IMR-90 (cell line): ENCODE measurements at regions not wholly inside any gene's neighbourhood (a gene's known extent, or its start where the extent isn't known, plus 50 kb on each side); places are given as distances from the start of the nearest gene placed in this dataset.

Experiments used
- ATAC-seq: fragments of 200-7000 bp; cut with Tn5 transposase; 2 replicates; pipeline ENCODE4 v1.9.1; 2020; ENCODE audit warnings: low read depth, mild to moderate bottlenecking, moderate library complexity
- BruUV-seq: library from RNA; stranded (reverse); fragments of 400-500 nt; replicated peaks from 2 replicates; lab custom pipeline; 2021; lab: Mats Ljungman, UMichigan
- CTCF ChIA-PET: fragments of 300-600 bp; formaldehyde crosslinking; extraction: SDS; loops from one replicate; lab custom pipeline; 2021; ENCODE audit warnings: antibody characterized with exemption; lab: Yijun Ruan, JAX
- POLR2A ChIA-PET: fragments of 300-600 bp; sonication (Branson Sonifier 250); formaldehyde crosslinking; loops from one replicate; lab custom pipeline; 2022; ENCODE audit warnings: antibody characterized with exemption; ENCODE audit not compliant: unreplicated experiment; lab: Charles Lee
- DNase-seq: peaks from one replicate; pipeline ENCODE4 v3.0.0; 2013
- H2AFZ ChIP-seq: replicated peaks from 2 replicates; pipeline ENCODE3; 2013; ENCODE audit warnings: low read length, mild to moderate bottlenecking; ENCODE audit not compliant: poor library complexity
- H2AK5ac ChIP-seq: 2 replicates; pipeline ENCODE4 v1.6.1; 2013; ENCODE audit warnings: low read depth, low read length, inconsistent platforms
- H2AK9ac ChIP-seq: replicated peaks from 2 replicates; pipeline ENCODE3; 2013; ENCODE audit warnings: mild to moderate bottlenecking, low read depth, low read length, moderate library complexity; ENCODE audit not compliant: poor library complexity
- H2BK120ac ChIP-seq: 2 replicates; pipeline ENCODE4 v1.6.1; 2013; ENCODE audit warnings: low read depth, low read length, inconsistent platforms
- H2BK15ac ChIP-seq: 3 replicates; pipeline ENCODE4 v1.6.1; 2013; ENCODE audit warnings: low read depth, low read length, inconsistent platforms
- H2BK20ac ChIP-seq: 2 replicates; pipeline ENCODE4 v1.6.1; 2013; ENCODE audit warnings: low read depth, mild to moderate bottlenecking, inconsistent platforms, low read length, moderate library complexity
- H2BK5ac ChIP-seq: 2 replicates; pipeline ENCODE4 v1.6.1; 2013; ENCODE audit warnings: mild to moderate bottlenecking, low read depth, low read length, inconsistent platforms; ENCODE audit not compliant: poor library complexity, severe bottlenecking
- H3K14ac ChIP-seq: replicated peaks from 2 replicates; pipeline ENCODE4 v1.6.1; 2013; ENCODE audit warnings: low read depth, low read length, inconsistent platforms
- H3K18ac ChIP-seq: 2 replicates; pipeline ENCODE4 v1.6.1; 2013; ENCODE audit warnings: low read depth, low read length, control low read depth
- H3K23ac ChIP-seq: 2 replicates; pipeline ENCODE4 v1.6.1; 2013; ENCODE audit warnings: low read depth, low read length, inconsistent platforms
- H3K27ac ChIP-seq: 2 replicates; pipeline ENCODE4 v1.5.1; 2013; ENCODE audit warnings: mild to moderate bottlenecking, control low read depth, low read length; ENCODE audit not compliant: insufficient read depth
- H3K27me3 ChIP-seq: 2 replicates; pipeline ENCODE4 v1.6.1; 2013; ENCODE audit warnings: low read length; ENCODE audit not compliant: control insufficient read depth, insufficient read depth
- H3K36me3 ChIP-seq: 2 replicates; pipeline ENCODE4 v1.6.1; 2013; ENCODE audit warnings: low read length, mixed read lengths; ENCODE audit not compliant: control insufficient read depth, insufficient read depth
- H3K4ac ChIP-seq: 2 replicates; pipeline ENCODE4 v1.6.1; 2013; ENCODE audit warnings: low read depth, low read length, inconsistent platforms
- H3K4me1 ChIP-seq: 2 replicates; pipeline ENCODE4 v1.6.1; 2013; ENCODE audit warnings: low read length, mixed read lengths; ENCODE audit not compliant: control insufficient read depth, insufficient read depth
- H3K4me2 ChIP-seq: 2 replicates; pipeline ENCODE4 v1.6.1; 2013; ENCODE audit warnings: low read depth, mild to moderate bottlenecking, control low read depth, low read length, moderate library complexity
- H3K4me3 ChIP-seq: 2 replicates; pipeline ENCODE4 v1.5.1; 2013; ENCODE audit warnings: low read depth, mild to moderate bottlenecking, control low read depth, low read length, moderate library complexity; ENCODE audit not compliant: insufficient read depth
- H3K56ac ChIP-seq: 2 replicates; pipeline ENCODE4 v1.6.1; 2013; ENCODE audit warnings: low read length, inconsistent platforms; ENCODE audit not compliant: insufficient read depth; ENCODE audit errors: extremely low read depth
- H3K79me1 ChIP-seq, 2 experiments: 2 replicates each; pipeline ENCODE4 v1.6.1; 2013; ENCODE audit warnings: low read length in 2 of 2, inconsistent platforms in 1 of 2, low read depth in 1 of 2
- H3K9ac ChIP-seq: 2 replicates; pipeline ENCODE4 v1.6.1; 2013; ENCODE audit warnings: low read depth, low read length, control low read depth
- H3K9me1 ChIP-seq: 2 replicates; pipeline ENCODE4 v1.6.1; 2013; ENCODE audit warnings: low read length, inconsistent platforms; ENCODE audit not compliant: insufficient read depth
- H3K9me3 ChIP-seq: 2 replicates; pipeline ENCODE4 v1.6.1; 2013; ENCODE audit warnings: low read length; ENCODE audit not compliant: control insufficient read depth, insufficient read depth
- H4K20me1 ChIP-seq: 2 replicates; pipeline ENCODE4 v1.6.1; 2013; ENCODE audit warnings: low read length, inconsistent platforms; ENCODE audit not compliant: insufficient read depth
- H4K5ac ChIP-seq: 2 replicates; pipeline ENCODE4 v1.6.1; 2013; ENCODE audit warnings: mild to moderate bottlenecking, low read depth, low read length, control low read depth
- H4K8ac ChIP-seq, 2 experiments: 2 replicates each; pipeline ENCODE4 v1.6.1; 2013; ENCODE audit warnings: low read depth in 2 of 2, low read length in 2 of 2, control low read depth in 1 of 2, inconsistent platforms in 1 of 2
- H4K91ac ChIP-seq: 2 replicates; pipeline ENCODE4 v1.6.1; 2013; ENCODE audit warnings: low read depth, low read length, inconsistent platforms; ENCODE audit not compliant: insufficient read depth
- NFE2L2 ChIP-seq: fragments of 150-350 bp; IDR thresholded peaks from 2 replicates; pipeline ENCODE4 v1.6.1; 2016; ENCODE audit warnings: low read depth, mild to moderate bottlenecking, low read length
- WGBS, 2 experiments: methylation state at CpG; one replicate each; pipeline versions ENCODE4 v1.1.5 to v1.1.7; 2013; ENCODE audit warnings: missing lambda C conversion rate in 2 of 2; ENCODE audit not compliant: insufficient read length in 1 of 2; ENCODE audit errors: extremely low coverage in 2 of 2; 5-methylcytosine and 5-hydroxymethylcytosine counted together
- dilution Hi-C: fragments of 300-500 bp; cut with HindIII; formaldehyde crosslinking; loops from one replicate; pipeline ENCODE4 v1.14.3; 2018; ENCODE audit warnings: low sequenced_read_pairs; ENCODE audit not compliant: unreplicated experiment
- in situ Hi-C: fragments of 300-500 bp; cut with MboI; formaldehyde crosslinking; loops from 3 replicates; pipeline ENCODE4 v1.14.3; 2019; ENCODE audit warnings: low sequenced_read_pairs, inconsistent platforms, mixed read lengths
- intact Hi-C: fragments of 100-400 bp; cut with micrococcal nuclease; formaldehyde crosslinking; loops from 2 replicates; pipeline ENCODE4 v1.10.0; 2022

DNA sequence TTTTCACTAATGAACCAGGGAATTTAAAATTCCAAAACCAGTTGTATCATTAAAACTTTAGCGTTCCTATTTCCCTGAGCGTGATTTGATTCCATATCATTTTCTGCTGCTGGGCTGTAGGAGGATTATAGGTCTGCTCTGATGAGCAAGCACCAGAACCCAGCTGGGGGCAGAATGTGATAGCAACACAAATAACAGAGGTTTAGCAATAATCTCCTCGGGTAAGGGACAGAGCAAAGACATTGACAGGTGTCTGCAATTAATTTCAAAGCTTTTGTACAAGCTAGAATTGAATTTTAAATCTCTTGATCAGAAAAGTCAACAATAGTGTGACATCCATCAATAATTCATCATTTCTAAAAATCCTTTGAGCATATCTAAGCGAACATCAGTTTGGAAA is 163.4 kb upstream of the RAP2B start:
- no peak for ATAC-seq
- H4K91ac ChIP-seq, result no peak overlapping the region
- no peaks in the 10 kb centered on the region for H4K20me1 ChIP-seq
- H4K8ac ChIP-seq, result no peak overlapping the region
- no peak overlapping the region for H3K23ac ChIP-seq
- no peak overlapping the region for H3K14ac ChIP-seq
- BruUV-seq, result no TSS peak
- POLR2A ChIA-PET, result no interaction called here
- H2BK120ac ChIP-seq, result no peak overlapping the region
- H3K27me3 ChIP-seq, result no peaks in the 10 kb centered on the region
- CTCF ChIA-PET, result no interaction called here
- WGBS, 2 experiments, result no CpG with 5 or more reads among the region's 4 CpGs
- H2AK9ac ChIP-seq, result no peak overlapping the region
- no peaks in the 10 kb centered on the region for H3K36me3 ChIP-seq
- H2BK15ac ChIP-seq, result no peak overlapping the region
- no peak overlapping the region for H2AFZ ChIP-seq
- intact Hi-C loops (no loop called here), in situ Hi-C loops (no loop called here), dilution Hi-C loops (no loop called here)
- DNase-seq, result no peak
- no peak overlapping the region for H3K18ac ChIP-seq
- no peaks in the 10 kb centered on the region for H3K9me1 ChIP-seq
- no peaks in the 10 kb centered on the region for H3K9me3 ChIP-seq
- no peaks in the 10 kb centered on the region for H3K79me1 ChIP-seq
- H2BK5ac ChIP-seq, result no peak overlapping the region
- no peak overlapping the region for H3K56ac ChIP-seq
- H2BK20ac ChIP-seq, result no peak overlapping the region
- H3K9ac ChIP-seq, result no peak overlapping the region
- no peak overlapping the region for H3K4me2 ChIP-seq
- no peak overlapping the region for H3K27ac ChIP-seq
- TF ChIP-seq NFE2L2, result no peak
- H4K5ac ChIP-seq, result no peak overlapping the region
- no peaks in the 10 kb centered on the region for H3K4me1 ChIP-seq
- H3K4me3 ChIP-seq, result no peak overlapping the region
- no peak overlapping the region for H3K4ac ChIP-seq
- H2AK5ac ChIP-seq, result no peak overlapping the region
